WTC11 (cell line): ENCODE measurements at regions not wholly inside any gene's neighbourhood (a gene's known extent, or its start where the extent isn't known, plus 50 kb on each side); places are given as distances from the start of the nearest gene placed in this dataset.

ENCODE experiments used
- RELA ChIP-seq: sonication (generic); formaldehyde crosslinking; IDR thresholded peaks from 2 replicates; pipeline ENCODE4 v1.8.1; 2022; ENCODE audit warnings: missing genetic modification reagents, mild to moderate bottlenecking, borderline replicate concordance
- TEAD4 ChIP-seq: sonication (generic); formaldehyde crosslinking; IDR thresholded peaks from 2 replicates; pipeline ENCODE4 v1.8.0; 2022; ENCODE audit warnings: mild to moderate bottlenecking, missing genetic modification reagents
- ZBTB21 ChIP-seq: sonication (generic); formaldehyde crosslinking; IDR thresholded peaks from 2 replicates; pipeline ENCODE4 v1.8.1; 2023; ENCODE audit warnings: mild to moderate bottlenecking, missing genetic modification reagents, borderline replicate concordance
- TF ChIP-seq, protein P1 (sequence below): fragments of 200-600 bp; IDR thresholded peaks from 2 replicates; pipeline ENCODE4 v1.8.0; 2022; ENCODE audit warnings: antibody characterized with exemption

DNA sequence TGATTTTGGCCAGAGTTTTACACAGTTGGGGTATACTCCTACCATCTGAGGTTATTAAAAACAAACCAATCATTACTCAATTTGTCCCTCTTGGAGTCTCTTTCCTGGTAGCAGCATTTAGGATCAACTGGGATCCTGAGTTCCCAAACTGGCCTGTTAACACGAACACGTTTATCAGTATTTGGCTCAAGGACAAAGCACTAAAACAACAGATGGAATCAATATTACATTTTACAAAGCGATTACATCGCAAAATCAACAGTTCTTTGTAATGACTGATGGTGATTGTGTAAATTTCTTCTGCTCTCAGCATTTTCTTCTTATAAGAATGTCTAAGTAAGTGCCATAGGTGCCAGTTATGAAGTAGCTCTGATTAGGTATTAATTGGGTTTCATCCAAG lies 582.9 kb upstream of the ANKRD30A start:
- TF ChIP-seq ZBTB21 (CRISPR knock-in tag) (no peak), RELA (no peak), TEAD4 (CRISPR knock-in tag) (no peak)
- TF ChIP-seq, protein P1, sequence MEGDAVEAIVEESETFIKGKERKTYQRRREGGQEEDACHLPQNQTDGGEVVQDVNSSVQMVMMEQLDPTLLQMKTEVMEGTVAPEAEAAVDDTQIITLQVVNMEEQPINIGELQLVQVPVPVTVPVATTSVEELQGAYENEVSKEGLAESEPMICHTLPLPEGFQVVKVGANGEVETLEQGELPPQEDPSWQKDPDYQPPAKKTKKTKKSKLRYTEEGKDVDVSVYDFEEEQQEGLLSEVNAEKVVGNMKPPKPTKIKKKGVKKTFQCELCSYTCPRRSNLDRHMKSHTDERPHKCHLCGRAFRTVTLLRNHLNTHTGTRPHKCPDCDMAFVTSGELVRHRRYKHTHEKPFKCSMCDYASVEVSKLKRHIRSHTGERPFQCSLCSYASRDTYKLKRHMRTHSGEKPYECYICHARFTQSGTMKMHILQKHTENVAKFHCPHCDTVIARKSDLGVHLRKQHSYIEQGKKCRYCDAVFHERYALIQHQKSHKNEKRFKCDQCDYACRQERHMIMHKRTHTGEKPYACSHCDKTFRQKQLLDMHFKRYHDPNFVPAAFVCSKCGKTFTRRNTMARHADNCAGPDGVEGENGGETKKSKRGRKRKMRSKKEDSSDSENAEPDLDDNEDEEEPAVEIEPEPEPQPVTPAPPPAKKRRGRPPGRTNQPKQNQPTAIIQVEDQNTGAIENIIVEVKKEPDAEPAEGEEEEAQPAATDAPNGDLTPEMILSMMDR = no peak
